Omental fat pad (tissue), 3 donors: ENCODE measurements at regions not wholly inside any gene's neighbourhood (a gene's known extent, or its start where the extent isn't known, plus 50 kb on each side); places are given as distances from the start of the nearest gene placed in this dataset.
"Not testable (repeated sequence)": the region's sequence is repeated elsewhere in the genome, so short reads cannot be mapped to it uniquely, and the experiment has no call there.

Experiments
- ATAC-seq: fragments of 150-250 bp; one replicate; pipeline ENCODE4 v1.9.1; 2016; ENCODE audit warnings: mild to moderate bottlenecking, moderate library complexity; ENCODE audit not compliant: low FRiP score
- DNase-seq: peaks from one replicate; pipeline ENCODE4 v3.0.0-alpha.2; 2019; ENCODE audit warnings: low spot score
- TF ChIP-seq, protein P1 (sequence below), 3 donors: fragments of 450-650 bp; IDR thresholded peaks; one replicate each; pipeline ENCODE4 v1.5.1; 2016 to 2017; ENCODE audit warnings: antibody characterized with exemption in 3 of 3, mild to moderate bottlenecking in 3 of 3, moderate library complexity in 2 of 3

DNA sequence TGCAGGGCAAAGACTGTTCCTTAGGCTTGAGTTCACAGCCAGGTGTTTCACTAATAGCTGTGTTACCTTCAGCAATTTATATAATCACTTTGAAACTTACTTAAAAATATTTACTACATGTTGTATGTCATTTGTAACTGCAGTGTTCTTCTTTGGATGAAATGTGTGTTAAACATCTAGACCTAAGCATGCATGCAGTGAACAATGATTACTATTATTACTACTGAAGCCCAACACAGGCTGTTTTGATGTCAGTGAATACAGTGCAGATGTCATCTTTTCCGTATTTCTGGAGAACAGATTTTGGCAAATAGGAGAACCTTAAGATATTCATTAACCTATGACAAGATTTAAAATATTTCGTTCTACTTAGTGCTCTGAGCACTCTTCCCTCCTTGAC is 101.8 kb upstream of the ANK2 start:
- TF ChIP-seq, protein P1, sequence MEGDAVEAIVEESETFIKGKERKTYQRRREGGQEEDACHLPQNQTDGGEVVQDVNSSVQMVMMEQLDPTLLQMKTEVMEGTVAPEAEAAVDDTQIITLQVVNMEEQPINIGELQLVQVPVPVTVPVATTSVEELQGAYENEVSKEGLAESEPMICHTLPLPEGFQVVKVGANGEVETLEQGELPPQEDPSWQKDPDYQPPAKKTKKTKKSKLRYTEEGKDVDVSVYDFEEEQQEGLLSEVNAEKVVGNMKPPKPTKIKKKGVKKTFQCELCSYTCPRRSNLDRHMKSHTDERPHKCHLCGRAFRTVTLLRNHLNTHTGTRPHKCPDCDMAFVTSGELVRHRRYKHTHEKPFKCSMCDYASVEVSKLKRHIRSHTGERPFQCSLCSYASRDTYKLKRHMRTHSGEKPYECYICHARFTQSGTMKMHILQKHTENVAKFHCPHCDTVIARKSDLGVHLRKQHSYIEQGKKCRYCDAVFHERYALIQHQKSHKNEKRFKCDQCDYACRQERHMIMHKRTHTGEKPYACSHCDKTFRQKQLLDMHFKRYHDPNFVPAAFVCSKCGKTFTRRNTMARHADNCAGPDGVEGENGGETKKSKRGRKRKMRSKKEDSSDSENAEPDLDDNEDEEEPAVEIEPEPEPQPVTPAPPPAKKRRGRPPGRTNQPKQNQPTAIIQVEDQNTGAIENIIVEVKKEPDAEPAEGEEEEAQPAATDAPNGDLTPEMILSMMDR (IDR thresholded peaks at IDR 0.05), result no peak
- DNase-seq (no peak), ATAC-seq (no peak)

GRCh38 chr4:112951362-112952312 is 97.8 kb upstream of the ANK2 start:
- no peak for DNase-seq

GRCh38 chr4:112952313-112952700 is 97.1 kb upstream of the ANK2 start:
- ATAC-seq (no peak), DNase-seq (no peak)
- TF ChIP-seq, protein P1 (IDR thresholded peaks at IDR 0.05), result no peak

More at GRCh38 chr4:112951362-112952312, 97.8 kb upstream of the ANK2 start:
- TF ChIP-seq, protein P1 (IDR thresholded peaks at IDR 0.05), result no peak
- no peak for ATAC-seq

GRCh38 chr4:112953262-112953661 is 96.2 kb upstream of the ANK2 start:
- DNase-seq, result no peak
- no peak for ATAC-seq
- TF ChIP-seq, protein P1 (IDR thresholded peaks at IDR 0.05), result no peak

GRCh38 chr4:112954286-112954685 is 95.2 kb upstream of the ANK2 start:
- DNase-seq (no peak), ATAC-seq (no peak)
- TF ChIP-seq, protein P1 (IDR thresholded peaks at IDR 0.05), result no peak

DNA sequence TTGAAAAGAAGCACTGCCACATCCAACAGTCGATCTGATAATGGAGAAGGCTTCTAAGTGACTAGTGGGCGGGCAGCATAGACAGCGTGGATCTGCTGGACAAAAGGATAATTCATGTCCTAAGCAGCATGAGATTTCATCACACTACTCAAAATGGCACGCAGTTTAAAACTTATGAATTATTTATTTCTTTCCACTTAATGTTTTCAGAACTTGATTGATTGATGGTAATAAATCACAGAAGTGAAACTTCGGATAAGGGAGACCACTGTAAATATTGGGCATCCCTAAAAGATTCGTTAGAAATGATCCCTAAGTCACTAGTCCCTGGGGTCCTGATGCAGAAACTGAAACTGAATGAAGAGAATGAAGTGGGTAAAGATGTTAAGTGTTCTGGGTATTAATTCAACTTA is 93.0 kb upstream of the ANK2 start:
- DNase-seq (no peak), ATAC-seq (no peak)

DNA sequence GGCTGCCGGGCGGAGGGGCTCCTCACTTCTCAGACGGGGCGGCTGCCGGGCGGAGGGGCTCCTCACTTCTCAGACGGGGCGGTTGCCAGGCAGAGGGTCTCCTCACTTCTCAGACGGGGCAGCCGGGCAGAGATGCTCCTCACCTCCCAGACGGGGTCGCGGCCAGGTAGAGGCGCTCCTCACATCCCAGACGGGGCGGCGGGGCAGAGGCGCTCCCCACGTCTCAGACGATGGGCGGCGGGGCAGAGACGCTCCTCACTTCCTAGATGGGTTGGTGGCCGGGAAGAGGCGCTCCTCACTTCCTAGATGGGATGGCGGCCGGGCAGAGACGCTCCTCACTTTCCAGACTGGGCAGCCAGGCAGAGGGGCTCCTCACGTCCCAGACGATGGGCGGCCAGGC is 91.7 kb upstream of the ANK2 start:
- ATAC-seq, DNase-seq: not testable (repeated sequence)

More for the DNA sequence above, 93.0 kb upstream of the ANK2 start:
- TF ChIP-seq, protein P1 (IDR thresholded peaks at IDR 0.05), result no peak
